Cardiac muscle cell (in vitro differentiated cells and primary cell): ENCODE measurements at regions not wholly inside any gene's neighbourhood (a gene's known extent, or its start where the extent isn't known, plus 50 kb on each side); places are given as distances from the start of the nearest gene placed in this dataset.

ENCODE experiments used
- DNase-seq, 2 donors: peaks; one replicate each; pipeline versions ENCODE4 v3.0.0 to v3.0.0-alpha.2; 2010 to 2017; ENCODE audit warnings: low read depth in 1 of 2, low spot score in 1 of 2
- H3K27ac ChIP-seq: fragments of 200-600 bp; sonication (generic); 2 replicates; pipeline ENCODE4 v1.5.1; 2016
- H3K27me3 ChIP-seq: fragments of 200-600 bp; sonication (generic); 2 replicates; pipeline ENCODE4 v1.6.0; 2016; ENCODE audit warnings: control low read depth
- H3K36me3 ChIP-seq: fragments of 200-600 bp; sonication (generic); 2 replicates; pipeline ENCODE4 v1.5.1; 2016; ENCODE audit warnings: control low read depth
- H3K4me1 ChIP-seq: fragments of 200-600 bp; sonication (generic); 2 replicates; pipeline ENCODE4 v1.8.1; 2017; ENCODE audit warnings: low read depth, mild to moderate bottlenecking, mixed run types
- H3K4me3 ChIP-seq: fragments of 200-600 bp; sonication (generic); 2 replicates; pipeline ENCODE4 v1.5.1; 2016; ENCODE audit warnings: mild to moderate bottlenecking
- H3K9me3 ChIP-seq: fragments of 200-600 bp; sonication (generic); 2 replicates; pipeline ENCODE4 v1.5.1; 2017; ENCODE audit warnings: low read depth, mild to moderate bottlenecking, control low read depth
- TF ChIP-seq, protein P1 (sequence below): IDR thresholded peaks from 2 replicates; pipeline ENCODE4 v1.5.1; 2012; ENCODE audit warnings: low read depth, mild to moderate bottlenecking, low read length

DNA sequence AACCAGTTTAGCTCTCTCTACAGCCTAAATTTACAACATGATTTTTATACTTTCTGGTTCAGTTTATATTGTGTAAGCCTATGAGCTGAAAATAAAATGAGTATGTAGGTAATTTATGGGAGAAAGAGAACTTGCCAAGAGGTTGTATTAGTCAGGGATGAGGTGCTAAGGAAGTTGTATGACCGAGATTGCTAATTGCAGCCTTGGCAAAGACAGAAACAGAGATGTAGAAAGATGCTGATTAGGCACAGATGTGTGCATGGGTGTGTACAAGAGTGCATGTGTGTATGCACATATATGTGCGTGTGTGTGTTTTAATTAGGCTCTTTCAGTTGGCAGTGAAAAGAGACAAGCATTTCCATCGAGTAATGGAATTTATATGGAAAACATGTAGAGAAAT is 213.9 kb downstream of the FBXO15 start:
- TF ChIP-seq, protein P1, sequence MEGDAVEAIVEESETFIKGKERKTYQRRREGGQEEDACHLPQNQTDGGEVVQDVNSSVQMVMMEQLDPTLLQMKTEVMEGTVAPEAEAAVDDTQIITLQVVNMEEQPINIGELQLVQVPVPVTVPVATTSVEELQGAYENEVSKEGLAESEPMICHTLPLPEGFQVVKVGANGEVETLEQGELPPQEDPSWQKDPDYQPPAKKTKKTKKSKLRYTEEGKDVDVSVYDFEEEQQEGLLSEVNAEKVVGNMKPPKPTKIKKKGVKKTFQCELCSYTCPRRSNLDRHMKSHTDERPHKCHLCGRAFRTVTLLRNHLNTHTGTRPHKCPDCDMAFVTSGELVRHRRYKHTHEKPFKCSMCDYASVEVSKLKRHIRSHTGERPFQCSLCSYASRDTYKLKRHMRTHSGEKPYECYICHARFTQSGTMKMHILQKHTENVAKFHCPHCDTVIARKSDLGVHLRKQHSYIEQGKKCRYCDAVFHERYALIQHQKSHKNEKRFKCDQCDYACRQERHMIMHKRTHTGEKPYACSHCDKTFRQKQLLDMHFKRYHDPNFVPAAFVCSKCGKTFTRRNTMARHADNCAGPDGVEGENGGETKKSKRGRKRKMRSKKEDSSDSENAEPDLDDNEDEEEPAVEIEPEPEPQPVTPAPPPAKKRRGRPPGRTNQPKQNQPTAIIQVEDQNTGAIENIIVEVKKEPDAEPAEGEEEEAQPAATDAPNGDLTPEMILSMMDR: no peak
- no peak overlapping the region for H3K27ac ChIP-seq
- no peaks in the 10 kb centered on the region for H3K27me3 ChIP-seq
- no peak for DNase-seq
- H3K9me3 ChIP-seq: no peaks in the 10 kb centered on the region
- no peaks in the 10 kb centered on the region for H3K4me1 ChIP-seq
- H3K36me3 ChIP-seq: no peaks in the 10 kb centered on the region
- no peak overlapping the region for H3K4me3 ChIP-seq

DNA sequence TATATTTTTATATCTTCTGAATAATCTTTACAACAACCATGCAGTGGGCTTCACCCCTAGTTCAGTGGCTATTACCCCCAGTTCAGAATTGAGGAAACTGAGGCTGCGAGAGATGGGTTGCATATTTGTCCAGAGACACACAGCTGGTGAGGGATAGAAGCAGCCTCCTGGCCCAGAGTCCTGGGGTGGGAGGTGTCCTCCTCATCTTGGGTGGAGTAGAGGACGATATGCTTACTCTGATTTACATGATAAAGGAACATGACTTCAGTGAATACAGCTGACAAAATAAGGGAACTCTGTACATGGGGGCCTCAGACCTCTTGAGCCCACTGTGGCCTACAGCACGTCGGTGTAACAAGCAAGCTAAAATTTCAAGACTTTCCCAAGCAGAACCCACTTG is 214.7 kb downstream of the FBXO15 start:
- H3K4me1 ChIP-seq: no peaks in the 10 kb centered on the region
- TF ChIP-seq, protein P1: no peak
- no peak overlapping the region for H3K27ac ChIP-seq
- H3K9me3 ChIP-seq: no peaks in the 10 kb centered on the region
- no peak for DNase-seq
- H3K36me3 ChIP-seq: no peaks in the 10 kb centered on the region
- H3K4me3 ChIP-seq: no peak overlapping the region
- H3K27me3 ChIP-seq: no peaks in the 10 kb centered on the region

DNA sequence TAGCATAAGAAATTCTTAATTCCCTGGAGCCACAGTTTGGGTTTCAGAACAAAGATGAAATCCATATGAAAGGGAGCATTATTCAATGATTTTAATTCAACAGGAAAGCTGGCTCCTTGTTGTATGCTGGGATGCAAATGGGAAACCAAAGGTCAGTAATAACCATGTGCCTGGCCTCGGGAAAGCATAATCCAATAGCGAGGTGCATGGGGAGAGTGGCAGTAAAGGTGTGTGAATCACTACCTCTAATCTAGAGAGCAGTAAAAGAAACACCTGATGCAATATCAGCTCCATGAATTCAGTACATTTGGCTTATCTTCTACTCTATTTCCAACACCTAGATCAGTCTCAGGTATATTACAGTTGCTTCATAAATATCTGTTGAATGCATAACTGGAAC is 220.1 kb downstream of the FBXO15 start:
- Histone ChIP-seq H3K9me3 (no peaks in the 10 kb centered on the region), H3K27ac (no peak overlapping the region), H3K27me3 (no peaks in the 10 kb centered on the region), H3K4me1 (no peaks in the 10 kb centered on the region), H3K4me3 (no peak overlapping the region), H3K36me3 (no peaks in the 10 kb centered on the region)
- no peak for DNase-seq
- TF ChIP-seq, protein P1: no peak

DNA sequence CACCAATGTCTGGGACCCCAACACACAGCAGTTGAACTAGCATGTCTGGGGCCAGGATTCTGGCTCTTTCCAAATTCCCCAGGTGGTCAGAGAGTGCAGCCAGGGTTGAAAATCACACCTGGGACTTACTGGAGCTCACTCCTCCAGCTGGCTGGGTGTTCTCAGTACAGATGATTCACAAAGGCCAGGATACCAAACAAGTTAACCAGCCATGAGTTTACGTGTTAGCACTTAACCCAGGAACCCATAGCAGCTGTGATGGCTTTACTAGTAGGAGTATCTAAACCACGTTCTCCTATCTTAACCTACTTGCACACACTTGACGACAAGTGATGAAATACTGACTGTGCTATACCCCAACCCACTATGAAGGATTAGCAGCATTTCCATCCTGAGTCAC is 222.8 kb downstream of the FBXO15 start:
- TF ChIP-seq, protein P1: no peak
- no peaks in the 10 kb centered on the region for H3K36me3 ChIP-seq
- DNase-seq: no peak
- H3K4me1 ChIP-seq: no peaks in the 10 kb centered on the region
- no peak overlapping the region for H3K4me3 ChIP-seq
- H3K9me3 ChIP-seq: no peaks in the 10 kb centered on the region
- no peaks in the 10 kb centered on the region for H3K27me3 ChIP-seq
- H3K27ac ChIP-seq: no peak overlapping the region

DNA sequence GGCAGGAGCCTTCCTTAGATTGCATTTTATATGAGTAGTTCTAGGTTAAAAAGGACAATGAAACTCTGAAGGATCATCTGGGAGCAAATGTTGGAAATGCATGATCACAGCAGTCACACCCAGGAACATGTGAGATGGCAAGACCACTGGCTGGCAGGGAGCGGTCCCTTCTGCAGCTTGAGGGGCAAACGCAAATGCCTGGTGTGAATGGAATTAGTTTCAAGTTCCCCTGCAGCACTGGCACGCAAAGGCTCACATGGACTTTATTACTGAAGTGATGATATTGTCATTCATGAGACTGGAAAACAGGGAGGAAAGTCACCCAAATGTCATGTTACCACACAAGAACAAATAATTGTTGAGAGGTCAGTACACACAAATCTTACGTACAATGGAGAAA is 223.3 kb downstream of the FBXO15 start:
- H3K4me1 ChIP-seq: no peaks in the 10 kb centered on the region
- no peaks in the 10 kb centered on the region for H3K27me3 ChIP-seq
- H3K4me3 ChIP-seq: no peak overlapping the region
- no peak for DNase-seq
- TF ChIP-seq, protein P1: no peak
- no peak overlapping the region for H3K27ac ChIP-seq
- H3K36me3 ChIP-seq: no peaks in the 10 kb centered on the region
- H3K9me3 ChIP-seq: no peaks in the 10 kb centered on the region

DNA sequence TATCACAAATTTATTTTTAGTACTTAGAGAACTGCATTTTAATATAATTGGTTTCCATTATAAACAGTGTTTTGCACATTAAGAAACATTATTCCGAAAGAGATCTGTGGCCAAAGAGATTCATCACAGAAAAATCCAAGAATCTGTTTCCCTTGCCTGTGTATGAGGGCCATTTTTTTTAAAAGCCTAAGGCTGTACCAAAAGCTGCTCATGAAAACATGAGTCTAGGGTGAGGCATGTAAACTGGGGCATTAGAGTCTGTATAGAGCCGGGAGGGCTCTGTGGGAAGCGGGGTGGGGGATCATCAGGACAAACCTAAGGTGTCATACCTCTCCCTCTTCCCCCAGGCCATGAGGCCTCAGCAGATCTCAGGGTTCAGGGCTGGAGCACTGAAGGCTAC is 223.8 kb downstream of the FBXO15 start:
- Histone ChIP-seq H3K27ac (no peak overlapping the region), H3K4me3 (no peak overlapping the region), H3K27me3 (no peaks in the 10 kb centered on the region), H3K36me3 (no peaks in the 10 kb centered on the region), H3K9me3 (no peaks in the 10 kb centered on the region), H3K4me1 (no peaks in the 10 kb centered on the region)
- TF ChIP-seq, protein P1: no peak
- DNase-seq: no peak
